ENCODE measurements at regions not wholly inside any gene's neighbourhood (a gene's known extent, or its start where the extent isn't known, plus 50 kb on each side); places are given as distances from the start of the nearest gene placed in this dataset.
"Not testable (repeated sequence)": the region's sequence is repeated elsewhere in the genome, so short reads cannot be mapped to it uniquely, and the experiment has no call there.

DNA sequence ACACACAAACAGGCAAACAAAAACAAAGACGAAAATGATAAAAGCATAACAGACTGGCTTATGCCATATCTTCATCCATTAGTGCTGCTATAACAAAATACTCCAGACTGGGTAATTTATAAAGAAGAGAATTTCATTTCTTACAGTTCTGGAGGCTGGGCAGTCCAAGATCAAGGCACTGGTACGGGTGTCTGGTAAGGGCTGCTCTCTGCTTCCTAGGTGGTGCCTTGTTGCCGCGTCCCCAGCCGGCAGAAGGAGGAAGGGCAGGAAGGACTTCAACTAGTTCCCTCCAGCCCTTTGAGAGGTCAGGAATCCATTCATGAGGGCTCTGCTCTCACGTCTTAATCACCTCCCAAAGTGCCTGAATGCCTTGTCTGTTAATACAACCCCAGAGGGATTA is 122.6 kb downstream of the BOD1 start:
- no peak for DNase-seq

- no peak for DNase-seq
Measured at GRCh38 chr5:173493040-173493439, 123.4 kb downstream of the BOD1 start.

DNA sequence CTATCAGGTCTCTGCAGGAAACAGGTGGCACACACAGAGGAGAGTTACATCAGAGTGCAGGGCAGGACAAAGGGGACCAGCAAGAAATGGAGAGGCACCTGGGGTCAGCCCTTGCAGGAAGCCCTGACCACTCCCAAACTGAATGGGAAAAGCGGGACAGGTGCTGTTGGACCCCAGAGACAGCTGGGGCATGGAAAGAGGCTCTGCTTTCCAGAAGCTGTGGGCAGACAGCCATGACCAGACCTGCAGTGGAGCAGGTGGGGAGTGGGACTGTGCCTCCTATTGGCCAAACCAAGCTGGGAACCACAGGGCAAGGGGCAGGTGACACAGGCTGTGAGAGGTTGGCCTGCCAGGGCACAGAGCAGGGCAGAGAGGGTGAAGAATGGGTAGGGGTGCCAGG is 125.8 kb downstream of the BOD1 start:
- DNase-seq, result no peak

- DNase-seq, result no peak
Measured at GRCh38 chr5:173488144-173488543, 128.3 kb downstream of the BOD1 start.

- no peak for DNase-seq
Measured at GRCh38 chr5:173487300-173487699, 129.2 kb downstream of the BOD1 start.

DNA sequence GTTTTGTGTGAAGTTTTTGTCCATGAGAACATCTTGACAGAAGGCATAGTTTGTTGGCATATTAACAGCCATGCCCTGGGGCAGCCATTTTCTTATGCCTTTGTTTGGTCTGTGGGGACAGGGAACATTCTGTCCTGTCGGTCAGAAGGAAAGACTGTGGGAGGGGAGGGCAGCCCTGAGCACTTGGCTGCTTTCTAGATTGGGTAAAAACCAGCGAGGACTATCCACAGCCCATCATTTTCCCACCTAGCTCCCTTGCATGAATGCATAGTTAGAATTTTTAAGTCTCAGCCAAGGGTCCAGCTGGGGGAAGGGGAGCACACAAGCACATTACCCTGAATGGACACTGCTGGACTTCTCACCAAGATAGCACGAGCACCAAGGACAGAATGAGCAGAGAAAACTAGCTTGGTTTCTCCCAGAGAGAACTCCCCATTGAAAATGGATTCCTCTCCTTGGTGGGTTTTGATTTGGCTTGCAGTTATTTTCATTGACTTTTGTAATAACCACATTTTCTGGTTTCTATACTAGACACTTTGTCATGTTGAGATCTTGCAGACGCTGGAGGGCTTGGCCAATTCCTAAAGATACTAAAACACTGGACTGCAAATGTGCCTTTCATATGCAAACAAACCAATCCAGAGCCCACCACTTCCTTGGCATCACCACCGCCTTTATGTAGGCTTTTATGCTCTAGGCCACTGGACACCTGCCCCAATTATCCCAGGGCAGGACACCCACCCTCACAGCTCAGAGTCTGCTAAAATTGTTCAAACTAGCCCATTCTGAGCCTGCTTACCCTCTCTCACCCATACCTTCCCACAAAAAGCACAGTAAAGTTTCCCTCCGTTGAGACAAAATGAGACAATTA is 129.9 kb downstream of the BOD1 start:
- no peak for DNase-seq

DNA sequence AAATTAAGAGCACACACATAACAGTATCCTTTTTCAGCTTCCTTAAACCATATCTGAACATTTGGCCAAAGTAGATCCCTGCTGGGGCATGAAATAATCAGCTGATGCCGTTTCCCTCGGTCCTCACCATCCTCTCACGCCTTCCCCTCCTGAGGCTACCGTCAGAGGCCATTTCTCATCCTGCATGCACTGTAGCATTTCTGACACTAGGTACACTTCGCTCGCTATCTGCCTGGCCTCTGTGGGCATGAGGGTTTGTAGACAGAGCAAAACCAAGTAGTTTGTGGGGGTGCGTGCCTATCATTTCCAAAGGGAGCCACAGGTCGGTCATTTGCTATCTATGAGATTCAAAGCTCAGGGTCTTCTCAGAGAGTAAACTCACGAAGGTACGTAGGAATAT is 131.9 kb downstream of the BOD1 start:
- DNase-seq, result no peak

GRCh38 chr5:173483599-173483998 is 132.9 kb downstream of the BOD1 start:
- not testable (repeated sequence) for DNase-seq

- no peak for DNase-seq
Measured at GRCh38 chr5:173483160-173483559, 133.3 kb downstream of the BOD1 start.

- no peak for DNase-seq
Measured at GRCh38 chr5:173481821-173482220, 134.6 kb downstream of the BOD1 start.

- DNase-seq, result no peak
Measured at GRCh38 chr5:173480896-173481295, 135.6 kb downstream of the BOD1 start.

GRCh38 chr5:173479711-173480110 is 136.7 kb downstream of the BOD1 start:
- DNase-seq, result no peak

DNA sequence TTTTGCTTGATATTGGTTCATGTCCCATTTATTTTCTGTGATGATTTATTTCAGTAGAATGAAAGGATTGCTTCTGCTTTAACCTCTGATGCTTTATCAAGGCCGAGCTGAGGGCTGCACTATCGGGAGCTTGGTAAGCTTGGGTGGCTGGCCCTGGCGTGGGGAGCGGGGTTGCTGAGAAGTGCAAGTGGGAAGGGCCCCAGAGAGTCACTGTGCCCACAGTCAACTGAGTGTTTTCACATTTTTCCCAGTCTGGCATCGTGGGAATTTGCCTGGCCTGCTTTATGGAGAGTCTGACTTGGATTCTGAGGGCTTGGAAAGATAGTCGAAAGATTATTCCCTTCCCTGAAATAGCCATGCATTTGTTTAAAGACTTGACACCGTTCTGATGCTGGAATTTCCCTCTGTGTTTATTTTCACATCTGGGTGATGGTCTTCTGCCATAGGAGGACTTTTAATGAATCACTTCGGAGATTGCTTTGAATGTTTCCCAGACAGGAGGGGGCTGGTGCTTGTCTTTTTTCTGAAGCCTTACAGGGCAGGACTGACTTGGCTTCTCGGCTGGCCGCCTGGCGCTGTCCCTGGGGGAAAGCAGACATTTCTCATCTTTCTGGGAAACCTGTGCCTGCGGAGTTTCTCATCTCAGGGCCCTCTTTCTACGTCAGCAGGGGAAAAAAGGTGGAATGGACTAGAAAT is 139.0 kb downstream of the BOD1 start:
- no peak for DNase-seq

DNA sequence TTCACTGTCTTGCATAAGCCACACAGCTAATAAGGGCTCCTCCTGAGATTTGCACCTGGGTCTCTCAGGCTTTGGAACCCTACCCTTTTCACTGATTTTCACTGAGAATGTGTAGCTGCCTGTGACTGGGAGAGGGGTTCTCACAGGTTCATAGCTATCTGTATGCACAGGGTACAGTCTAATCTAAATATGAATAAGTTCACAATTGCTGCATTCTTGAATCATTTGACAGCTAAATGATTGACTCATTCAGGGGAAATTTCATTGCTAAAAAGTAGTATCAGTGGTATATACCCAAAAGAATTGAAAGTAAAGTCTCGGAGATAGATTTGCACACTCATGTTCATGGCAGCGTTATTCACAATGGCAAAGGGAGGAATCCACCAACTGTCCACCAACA is 140.7 kb downstream of the BOD1 start:
- no peak for DNase-seq

DNA sequence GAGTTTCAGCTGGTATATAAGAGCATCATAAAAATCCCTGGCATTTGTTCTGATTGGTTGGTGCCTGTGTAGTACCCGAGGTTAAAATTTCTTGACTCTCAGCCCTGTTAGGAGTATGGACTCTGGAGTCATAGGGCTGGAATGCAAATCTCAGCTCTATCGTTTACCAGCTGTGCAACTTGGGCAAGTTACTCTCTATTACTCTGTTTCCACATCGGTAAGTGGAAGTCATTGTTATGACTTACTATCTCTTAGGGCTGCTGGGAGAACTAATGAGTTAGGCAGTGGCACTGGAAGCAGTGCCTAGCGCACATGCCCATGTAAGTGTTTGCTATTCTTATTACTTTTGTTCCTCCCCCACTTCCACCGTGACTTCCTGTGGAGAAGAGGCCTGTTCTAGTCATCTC is 141.6 kb downstream of the BOD1 start:
- DNase-seq, result no peak

DNA sequence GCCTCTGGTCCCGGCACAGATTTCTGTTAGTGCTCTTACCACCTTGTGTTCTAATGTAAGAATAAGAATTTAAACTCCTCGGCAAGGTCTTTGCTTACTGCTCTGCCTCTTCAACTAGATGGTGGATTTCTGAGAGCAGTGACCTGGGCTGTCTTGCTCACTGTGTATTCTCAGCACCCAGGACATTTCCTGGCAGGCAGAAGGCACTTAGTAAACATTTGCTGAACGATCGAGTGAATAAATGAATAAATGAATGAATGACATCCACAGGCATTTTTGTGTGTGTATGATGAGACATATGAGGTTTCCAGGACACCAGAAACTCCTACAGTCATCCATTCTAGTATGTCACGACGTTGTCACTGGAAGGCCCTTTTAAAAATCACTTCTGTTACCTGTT is 143.2 kb downstream of the BOD1 start:
- DNase-seq, result no peak

DNA sequence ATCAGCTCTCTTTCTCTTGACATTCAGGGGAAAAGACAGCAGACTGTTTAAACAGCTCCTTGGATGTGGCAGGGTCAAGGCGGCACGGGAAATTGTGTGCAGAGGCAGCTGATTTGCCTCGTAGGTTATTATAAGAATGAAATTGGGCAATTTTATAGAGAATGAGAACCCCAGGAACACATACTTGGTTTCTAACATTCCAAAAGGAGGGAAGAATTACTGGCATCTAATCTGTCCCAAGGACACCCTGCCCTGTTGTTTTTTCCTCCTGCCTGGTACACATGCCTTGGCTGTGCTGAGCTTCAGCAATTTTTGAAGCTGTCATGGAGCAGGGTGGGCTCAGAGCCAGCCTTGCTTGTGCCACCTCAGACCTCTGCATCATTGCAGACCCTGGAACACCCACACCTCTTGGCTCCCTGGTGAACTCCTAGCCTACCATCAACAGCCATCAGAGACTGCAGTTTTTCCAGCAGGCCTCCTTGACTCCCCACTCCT is 143.6 kb downstream of the BOD1 start:
- no peak for DNase-seq

GRCh38 chr5:173472164-173472563 is 143.9 kb upstream of the STC2 start:
- no peak for DNase-seq

- no peak for DNase-seq
Measured at GRCh38 chr5:173468821-173469251, 140.6 kb upstream of the STC2 start.

DNA sequence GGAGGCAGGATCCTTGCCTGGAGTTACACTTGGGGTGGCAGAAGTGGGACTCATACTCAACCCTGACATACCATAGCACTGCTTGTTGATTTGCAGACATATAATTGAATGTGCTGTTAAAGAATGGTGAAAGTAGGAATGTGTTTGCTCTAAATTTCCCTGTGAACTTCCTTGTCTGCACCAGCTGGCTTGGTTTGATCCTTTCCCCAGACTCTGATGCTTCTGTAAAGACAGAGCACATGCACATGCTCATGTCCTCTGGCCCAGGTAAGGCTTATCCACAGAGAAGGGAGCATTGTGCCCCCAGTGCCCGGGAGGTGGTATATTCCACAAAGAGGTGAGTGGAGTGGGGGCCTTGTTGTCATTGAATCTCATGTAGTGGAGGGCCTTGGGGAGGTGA is 138.0 kb upstream of the STC2 start:
- no peak for DNase-seq

DNA sequence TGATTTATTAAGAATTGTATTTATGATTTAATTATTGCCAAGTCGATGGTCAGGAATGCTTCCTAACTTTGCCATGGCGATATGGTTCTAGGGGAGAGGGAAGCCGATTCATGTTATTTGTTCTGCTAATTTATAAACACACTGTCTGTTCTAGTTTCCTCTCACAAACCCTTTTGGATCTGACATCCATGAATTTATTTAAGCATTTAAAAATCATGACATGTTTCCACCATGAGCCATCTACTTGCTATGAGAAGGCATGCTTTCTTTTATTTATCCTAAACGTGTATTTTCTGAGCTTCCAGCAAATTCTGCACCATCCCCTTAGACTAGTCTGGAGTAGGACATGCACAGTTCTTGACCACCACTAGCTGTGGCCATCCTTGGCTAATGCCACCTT is 136.6 kb upstream of the STC2 start:
- DNase-seq, result no peak

DNA sequence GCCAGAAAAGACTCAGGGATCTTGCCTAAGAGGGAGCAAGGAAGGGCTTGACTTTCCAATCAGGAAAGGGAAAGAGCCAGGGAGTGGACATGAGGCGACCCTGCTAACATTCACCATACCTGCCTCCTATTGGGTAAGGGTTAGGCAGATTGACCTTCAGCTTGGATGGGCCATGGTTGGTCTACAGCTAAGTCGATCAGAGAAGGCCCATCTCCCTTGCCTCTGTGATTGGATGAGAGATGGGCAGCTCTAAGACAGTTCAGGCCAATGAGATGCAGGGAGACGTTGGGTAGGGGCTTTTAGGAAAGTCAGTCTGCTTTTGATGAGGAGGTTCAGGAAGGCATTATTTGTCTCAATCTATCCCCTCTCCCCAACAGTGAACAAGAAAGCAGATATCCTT is 135.0 kb upstream of the STC2 start:
- no peak for DNase-seq

DNA sequence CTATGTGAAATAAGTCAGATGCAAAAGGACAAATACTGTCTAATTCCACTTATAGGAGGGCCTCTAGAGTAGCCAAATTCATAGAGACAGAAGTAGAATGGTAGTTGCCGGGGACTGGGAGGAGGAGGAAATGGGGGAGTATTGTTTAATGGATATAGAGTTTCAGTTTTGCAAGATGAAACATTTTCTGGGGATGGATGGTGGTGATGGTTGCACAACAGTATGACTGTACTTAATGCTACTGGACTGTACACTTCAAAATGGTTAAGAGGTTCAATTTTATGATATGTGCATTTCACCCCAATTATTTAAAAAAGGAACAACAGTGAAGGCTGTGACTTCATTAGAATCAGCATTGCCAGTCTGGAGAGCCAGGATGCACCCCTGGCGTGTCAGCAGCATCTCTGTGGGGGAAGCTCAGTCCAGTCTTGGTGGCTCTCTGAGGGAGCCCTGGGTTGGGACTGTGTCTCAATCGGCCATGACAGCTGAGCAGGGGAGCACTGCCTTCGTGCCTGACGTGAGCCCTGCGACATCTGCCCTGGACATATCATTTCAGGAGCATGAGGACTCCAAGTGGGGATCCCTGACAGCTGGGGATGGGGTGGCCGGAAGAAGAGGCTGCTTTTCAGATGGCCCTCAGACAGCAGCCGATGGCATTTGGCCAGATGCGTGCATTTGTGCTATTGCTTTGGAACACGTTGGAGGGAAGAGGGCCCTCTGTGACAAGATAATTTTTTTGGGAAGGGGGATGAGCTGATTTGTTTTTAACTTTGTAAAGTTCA is 130.8 kb upstream of the STC2 start:
- peak in 1 of 2 experiments; percentile 41 for DNase-seq

All from NCI-H524 (cell line).